ENCODE measurements at regions not wholly inside any gene's neighbourhood (a gene's known extent, or its start where the extent isn't known, plus 50 kb on each side); places are given as distances from the start of the nearest gene placed in this dataset.

GRCh38 chr2:88247531-88247930 lies 77.4 kb downstream of the THNSL2 start:
- CTCF ChIA-PET, result no interaction called here
- no peak for DNase-seq (ENCODE audit: low read depth, low spot score)
- Histone ChIP-seq H3K4me2 (ENCODE audit: control insufficient read depth, insufficient read depth) (no peak overlapping the region), H3K36me3 (ENCODE audit: control insufficient read depth in 2 of 2, insufficient read depth in 2 of 2, low read length in 1 of 2) (no peaks in the 10 kb centered on the region), H3K9ac (ENCODE audit: control insufficient read depth, insufficient read depth, low read length) (no peak overlapping the region), H3K9me3 (replicated peaks; ENCODE audit: control insufficient read depth, insufficient read depth, low read length) (no peaks in the 10 kb centered on the region; the same call in 1 of the 3 replicates), H3K4me3 (no peak overlapping the region), H3K27ac (ENCODE audit: control insufficient read depth, insufficient read depth) (no peak overlapping the region), H4K20me1 (ENCODE audit: control insufficient read depth, insufficient read depth) (no peaks in the 10 kb centered on the region), H2AFZ (ENCODE audit: control insufficient read depth, low read depth, low read length) (no peak overlapping the region), H3K4me1 (ENCODE audit: control insufficient read depth, insufficient read depth, low read length) (no peaks in the 10 kb centered on the region), H3K27me3 (replicated peaks in 1 of 2; ENCODE audit: control insufficient read depth in 2 of 2, insufficient read depth in 2 of 2, low read length in 1 of 2) (no peaks in the 10 kb centered on the region), H3K79me2 (ENCODE audit: control insufficient read depth, insufficient read depth, low read length) (no peaks in the 10 kb centered on the region)
- TF ChIP-seq MTA2 (IDR thresholded peaks at IDR 0.05; ENCODE audit: low read depth), result no peak
- TF ChIP-seq PKNOX1 (IDR thresholded peaks at IDR 0.05), result peak; percentile 57
- TF ChIP-seq EZH2 (IDR thresholded peaks at IDR 0.05; ENCODE audit: borderline replicate concordance, control insufficient read depth, low read depth, low read length), result no peak
- TF ChIP-seq RAD21 (IDR thresholded peaks at IDR 0.05; ENCODE audit: insufficient read depth, low read depth, low read length), result no peak
- no peak for TF ChIP-seq SMAD1 (IDR thresholded peaks at IDR 0.05; ENCODE audit: low read depth, partially characterized antibody)
- no peak for TF ChIP-seq SIX5 (IDR thresholded peaks at IDR 0.05; ENCODE audit: low read depth, low read length, severe bottlenecking)
- TF ChIP-seq, protein P1, sequence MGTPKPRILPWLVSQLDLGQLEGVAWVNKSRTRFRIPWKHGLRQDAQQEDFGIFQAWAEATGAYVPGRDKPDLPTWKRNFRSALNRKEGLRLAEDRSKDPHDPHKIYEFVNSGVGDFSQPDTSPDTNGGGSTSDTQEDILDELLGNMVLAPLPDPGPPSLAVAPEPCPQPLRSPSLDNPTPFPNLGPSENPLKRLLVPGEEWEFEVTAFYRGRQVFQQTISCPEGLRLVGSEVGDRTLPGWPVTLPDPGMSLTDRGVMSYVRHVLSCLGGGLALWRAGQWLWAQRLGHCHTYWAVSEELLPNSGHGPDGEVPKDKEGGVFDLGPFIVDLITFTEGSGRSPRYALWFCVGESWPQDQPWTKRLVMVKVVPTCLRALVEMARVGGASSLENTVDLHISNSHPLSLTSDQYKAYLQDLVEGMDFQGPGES (IDR thresholded peaks at IDR 0.05), result no peak
- no TSS peak for BruUV-seq (replicated peaks)
- RAD21 ChIA-PET (ENCODE audit: unreplicated experiment), result interaction anchor here (0.6 kb wide), 1 partner anchor 32 kb away, joined by 4 read pairs; no protein-coding TSS in a partner anchor
- ATAC-seq, result peak; percentile 73
- intact Hi-C loops (cut with micrococcal nuclease; ENCODE audit: unreplicated experiment) (no loop called here), in situ Hi-C loops (cut with MboI) (no loop called here)
- POLR2A ChIA-PET, result no interaction called here
- FAIRE-seq, result no peak
- SMC1A ChIA-PET (ENCODE audit: uncharacterized antibody, unreplicated experiment), result interaction anchor here (0.8 to 1.3 kb wide), 2 partner anchors 37 to 95 kb away, joined by 3 read pairs; no protein-coding TSS in a partner anchor
- WGBS (ENCODE audit: insufficient coverage, insufficient replicate concordance, low lambda C conversion rate, missing lambda C conversion rate), result 11% methylated on average over 6 of the region's 6 CpGs
